ENCODE measurements at regions not wholly inside any gene's neighbourhood (a gene's known extent, or its start where the extent isn't known, plus 50 kb on each side); places are given as distances from the start of the nearest gene placed in this dataset.

DNA sequence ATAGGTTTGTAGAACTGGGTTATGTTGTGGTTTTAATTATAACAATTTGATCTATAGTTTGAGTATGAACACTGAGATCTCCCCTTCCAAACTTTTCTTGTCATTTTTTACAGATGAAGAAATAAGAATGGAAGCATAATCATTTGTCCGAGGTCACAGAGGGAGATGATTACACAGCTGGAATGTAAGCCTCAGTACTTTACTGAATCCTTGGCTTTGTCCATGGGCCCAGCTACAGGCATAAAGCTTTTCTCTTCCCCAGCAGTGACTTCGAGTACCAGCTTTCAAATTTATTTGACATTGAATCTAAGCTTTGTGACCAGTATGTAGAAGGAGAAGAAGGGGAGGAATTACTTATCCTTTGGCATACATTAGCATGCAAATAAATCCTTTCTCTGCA, 80.9 kb upstream of the DCBLD2 start:
- no peak for TF ChIP-seq LARP7 (IDR thresholded peaks at IDR 0.05)
- no peak for TF ChIP-seq TCF7 (IDR thresholded peaks at IDR 0.05; ENCODE audit: borderline replicate concordance)
- TF ChIP-seq NR2F1 (conservative IDR thresholded peaks at IDR 0.05): no peak
- RAD21 ChIA-PET (ENCODE audit: unreplicated experiment): interaction anchor here (1.8 kb wide), 1 partner anchor 12 kb away, joined by 6 read pairs; no protein-coding TSS in a partner anchor
- DNase-seq (ENCODE audit: low read depth, low spot score) (no peak), FAIRE-seq (no peak), ATAC-seq (no peak)
- Histone ChIP-seq H4K20me1 (ENCODE audit: control insufficient read depth, insufficient read depth) (no peaks in the 10 kb centered on the region), H3K27me3 (replicated peaks in 1 of 2; ENCODE audit: control insufficient read depth in 2 of 2, insufficient read depth in 2 of 2, low read length in 1 of 2) (no peaks in the 10 kb centered on the region), H3K79me2 (ENCODE audit: control insufficient read depth, insufficient read depth, low read length) (no peaks in the 10 kb centered on the region), H3K36me3 (ENCODE audit: control insufficient read depth in 2 of 2, insufficient read depth in 2 of 2, low read length in 1 of 2) (no peaks in the 10 kb centered on the region), H2AFZ (ENCODE audit: control insufficient read depth, low read depth, low read length) (no peak overlapping the region), H3K4me2 (ENCODE audit: control insufficient read depth, insufficient read depth) (no peak overlapping the region), H3K9ac (ENCODE audit: control insufficient read depth, insufficient read depth, low read length) (no peak overlapping the region), H3K4me1 (ENCODE audit: control insufficient read depth, insufficient read depth, low read length) (no peaks in the 10 kb centered on the region; the same call in 1 of the 2 replicates), H3K27ac (ENCODE audit: control insufficient read depth, insufficient read depth) (no peak overlapping the region), H3K4me3 (no peak overlapping the region), H3K9me3 (replicated peaks; ENCODE audit: control insufficient read depth, insufficient read depth, low read length) (no peaks in the 10 kb centered on the region)
- CTCF ChIA-PET: interaction anchor here (1.4 to 3.4 kb wide), 3 partner anchors 12 to 381 kb away, joined by 4 to 10 read pairs (median 4); no protein-coding TSS in a partner anchor
- 70% methylated on average over 2 of the region's 2 CpGs for WGBS (ENCODE audit: insufficient coverage, insufficient replicate concordance, low lambda C conversion rate, missing lambda C conversion rate)
- POLR2A ChIA-PET: interaction anchor here (0.6 to 1.0 kb wide), 2 partner anchors 417 to 1964 kb away, joined by 3 to 4 read pairs; no protein-coding TSS in a partner anchor
- SMC1A ChIA-PET (ENCODE audit: uncharacterized antibody, unreplicated experiment): interaction anchor here (0.6 to 1.3 kb wide), 3 partner anchors 15 to 155 kb away, joined by 3 to 5 read pairs (median 4); no protein-coding TSS in a partner anchor
- no TSS peak for BruUV-seq (replicated peaks)
- intact Hi-C loops (cut with micrococcal nuclease; ENCODE audit: unreplicated experiment) (loop anchor here (5.0 kb wide), 1 partner anchor 80 kb away; the partner anchor contains the start of gene DCBLD2), in situ Hi-C loops (cut with MboI) (no loop called here)

DNA sequence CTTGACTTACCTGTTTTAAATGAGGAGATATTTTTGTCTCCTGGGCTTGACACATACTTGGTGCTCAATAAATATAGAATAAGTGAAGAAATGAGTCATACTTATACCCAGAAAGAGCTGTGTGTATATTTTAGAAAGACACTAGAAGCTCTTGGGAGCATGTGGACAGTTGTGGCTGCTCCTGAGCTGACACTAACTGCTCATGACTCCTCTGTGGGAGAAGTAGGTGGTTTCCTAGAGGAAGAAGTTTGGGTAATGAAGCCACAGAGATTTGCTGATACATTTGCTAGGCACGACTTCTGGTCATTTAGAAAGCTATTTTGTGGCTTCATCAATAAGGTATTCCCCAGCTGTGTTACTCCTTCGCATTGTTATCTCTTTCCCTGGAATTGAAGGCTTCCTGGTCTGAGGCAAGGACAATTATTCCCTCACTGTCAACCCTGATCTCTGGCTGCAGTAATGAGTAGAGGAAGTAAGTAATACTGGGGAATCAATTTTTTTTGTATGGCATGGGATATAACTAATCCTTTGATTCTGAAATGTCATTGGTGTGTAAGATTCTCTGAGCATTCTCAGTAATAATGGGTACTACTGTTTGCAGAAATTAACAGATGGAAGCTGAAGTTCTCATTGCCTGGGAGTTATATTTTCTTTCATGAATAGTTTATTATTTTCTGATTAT, 79.6 kb upstream of the DCBLD2 start:
- whole genome bisulfite sequencing (ENCODE audit: insufficient coverage, insufficient replicate concordance, low lambda C conversion rate, missing lambda C conversion rate): 0% methylated on average over 2 of the region's 2 CpGs
- no peaks in the 10 kb centered on the region for H4K20me1 ChIP-seq (ENCODE audit: control insufficient read depth, insufficient read depth)
- no peak overlapping the region for H3K9ac ChIP-seq (ENCODE audit: control insufficient read depth, insufficient read depth, low read length)
- FAIRE-seq (peak; percentile 85), ATAC-seq (peak; percentile 93), DNase-seq (ENCODE audit: low read depth, low spot score) (peak; percentile 79)
- POLR2A ChIA-PET: interaction anchor here (0.6 kb wide), 2 partner anchors 345 to 754 kb away, joined by 3 to 4 read pairs; no protein-coding TSS in a partner anchor
- SMC1A ChIA-PET (ENCODE audit: uncharacterized antibody, unreplicated experiment): interaction anchor here (1.2 to 2.0 kb wide), 2 partner anchors 13 to 519 kb away, joined by 3 to 8 read pairs; no protein-coding TSS in a partner anchor
- no peaks in the 10 kb centered on the region for H3K27me3 ChIP-seq (replicated peaks in 1 of 2; ENCODE audit: control insufficient read depth in 2 of 2, insufficient read depth in 2 of 2, low read length in 1 of 2)
- no peaks in the 10 kb centered on the region for H3K79me2 ChIP-seq (ENCODE audit: control insufficient read depth, insufficient read depth, low read length)
- peaks cover 2% of the 10 kb centered on the region; the same call in 1 of the 3 replicates for H3K9me3 ChIP-seq (replicated peaks; ENCODE audit: control insufficient read depth, insufficient read depth, low read length)
- H3K36me3 ChIP-seq (ENCODE audit: control insufficient read depth in 2 of 2, insufficient read depth in 2 of 2, low read length in 1 of 2): no peaks in the 10 kb centered on the region
- BruUV-seq (replicated peaks): no TSS peak
- in situ Hi-C loops (cut with MboI): no loop called here
- H2AFZ ChIP-seq (ENCODE audit: control insufficient read depth, low read depth, low read length): no peak overlapping the region
- H3K4me2 ChIP-seq (ENCODE audit: control insufficient read depth, insufficient read depth): no peak overlapping the region; the same call in 1 of the 2 replicates
- no peaks in the 10 kb centered on the region; the same call in 1 of the 2 replicates for H3K4me1 ChIP-seq (ENCODE audit: control insufficient read depth, insufficient read depth, low read length)
- intact Hi-C loops (cut with micrococcal nuclease; ENCODE audit: unreplicated experiment): loop anchor here (5.0 kb wide), 1 partner anchor 79 kb away; the partner anchor contains the start of gene DCBLD2
- no peak overlapping the region for H3K27ac ChIP-seq (ENCODE audit: control insufficient read depth, insufficient read depth)
- CTCF ChIA-PET: interaction anchor here (0.9 to 3.4 kb wide), 3 partner anchors 13 to 424 kb away, joined by 3 to 10 read pairs (median 3); no protein-coding TSS in a partner anchor
- H3K4me3 ChIP-seq: no peak overlapping the region
- RAD21 ChIA-PET (ENCODE audit: unreplicated experiment): interaction anchor here (1.8 kb wide), 1 partner anchor 13 kb away, joined by 6 read pairs; no protein-coding TSS in a partner anchor
- TF ChIP-seq CHD2 (IDR thresholded peaks at IDR 0.05; ENCODE audit: borderline replicate concordance, low read depth, low read length) (no peak), SMARCA5 (IDR thresholded peaks at IDR 0.05) (0 out of 2 replicates have a peak, but pooled peaks have one; percentile 37), PKNOX1 (IDR thresholded peaks at IDR 0.05) (no peak), PML (IDR thresholded peaks at IDR 0.05; ENCODE audit: low read length) (peak; percentile 60; the same call in 1 of the 2 replicates), ZZZ3 (IDR thresholded peaks at IDR 0.05; ENCODE audit: control insufficient read depth, insufficient read length, low read depth) (no peak), BACH1 (IDR thresholded peaks at IDR 0.05; ENCODE audit: borderline replicate concordance) (no peak; the same call in 1 of the 2 replicates), IKZF1 (conservative IDR thresholded peaks at IDR 0.05) (peak; percentile 86), NFIC (IDR thresholded peaks at IDR 0.05; ENCODE audit: low read depth, low read length) (peak; percentile 94), ATF7 (IDR thresholded peaks at IDR 0.05; ENCODE audit: low read depth) (peak; percentile 16; the same call in 1 of the 2 replicates), SMAD5 (IDR thresholded peaks at IDR 0.05; ENCODE audit: low read depth) (no peak), NFYA (IDR thresholded peaks at IDR 0.05; ENCODE audit: borderline replicate concordance, low read depth, low read length) (no peak), EGR1 (IDR thresholded peaks at IDR 0.05; ENCODE audit: borderline replicate concordance in 1 of 2, low read depth in 2 of 2, low read length in 2 of 2) (no peak)
- TF ChIP-seq, protein P1, sequence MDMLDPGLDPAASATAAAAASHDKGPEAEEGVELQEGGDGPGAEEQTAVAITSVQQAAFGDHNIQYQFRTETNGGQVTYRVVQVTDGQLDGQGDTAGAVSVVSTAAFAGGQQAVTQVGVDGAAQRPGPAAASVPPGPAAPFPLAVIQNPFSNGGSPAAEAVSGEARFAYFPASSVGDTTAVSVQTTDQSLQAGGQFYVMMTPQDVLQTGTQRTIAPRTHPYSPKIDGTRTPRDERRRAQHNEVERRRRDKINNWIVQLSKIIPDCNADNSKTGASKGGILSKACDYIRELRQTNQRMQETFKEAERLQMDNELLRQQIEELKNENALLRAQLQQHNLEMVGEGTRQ (IDR thresholded peaks at IDR 0.05; ENCODE audit: borderline replicate concordance, low read depth, low read length): no peak
